HCT116 (cell line): ENCODE measurements at regions not wholly inside any gene's neighbourhood (a gene's known extent, or its start where the extent isn't known, plus 50 kb on each side); places are given as distances from the start of the nearest gene placed in this dataset.

ENCODE experiments used
- RAD21 ChIP-seq: IDR thresholded peaks from 2 replicates; pipeline ENCODE4 v1.6.1; 2012; ENCODE audit warnings: low read depth, mild to moderate bottlenecking
- SIN3A ChIP-seq: IDR thresholded peaks from 2 replicates; pipeline ENCODE4 v1.6.1; 2012; ENCODE audit warnings: low read depth
- TF ChIP-seq, protein P1 (sequence below), 3 experiments: fragments of 200-600 bp in 1 of 3; sonication (generic) in 1 of 3; IDR thresholded peaks in 2 of 3; conservative IDR thresholded peaks in 1 of 3; 2 replicates each; pipeline ENCODE4 v1.5.1; 2012 to 2017; ENCODE audit warnings: low read depth in 2 of 3, low read length in 2 of 3, antibody characterized with exemption in 1 of 3, borderline replicate concordance in 1 of 3, control low read depth in 1 of 3, mild to moderate bottlenecking in 1 of 3, mixed read lengths in 1 of 3, mixed run types in 1 of 3, moderate library complexity in 1 of 3; ENCODE audit not compliant: insufficient read depth in 1 of 3
- TF ChIP-seq, protein P2 (sequence below): IDR thresholded peaks from 2 replicates; pipeline ENCODE4 v1.6.1; 2012

DNA sequence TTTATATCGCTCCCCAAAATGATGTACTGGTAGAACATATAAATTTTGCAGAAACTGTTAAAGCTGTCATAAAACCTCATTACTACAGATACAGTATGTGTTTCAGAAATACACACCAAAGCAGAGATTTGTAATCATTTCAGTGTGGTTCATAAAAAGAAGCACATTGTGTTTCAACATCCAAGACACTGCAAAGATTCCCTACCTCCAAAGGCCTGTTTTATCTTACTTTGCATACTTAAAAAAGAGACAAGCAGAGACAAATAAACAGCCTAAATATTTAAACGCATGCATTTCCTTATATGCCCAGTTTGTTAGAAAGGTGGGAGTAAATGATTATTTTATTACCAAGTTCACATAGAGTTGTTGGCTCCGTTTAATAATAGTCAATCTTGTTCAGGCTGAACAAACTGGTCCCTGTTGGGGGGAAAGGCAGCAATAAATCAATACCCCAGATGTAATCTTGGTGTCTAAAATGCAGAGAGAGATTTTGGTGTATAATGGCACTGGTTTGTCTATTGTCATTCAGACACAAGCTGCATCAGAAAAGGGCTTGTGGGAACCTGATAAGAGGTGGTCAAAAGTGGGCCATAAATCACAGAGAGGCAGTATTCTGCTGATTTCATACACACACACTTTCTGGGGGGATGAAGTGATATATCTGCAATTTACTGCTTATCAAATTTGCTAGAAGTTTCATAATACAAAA lies 321.4 kb upstream of the ETAA1 start:
- TF ChIP-seq RAD21 = no peak
- TF ChIP-seq, protein P1, sequence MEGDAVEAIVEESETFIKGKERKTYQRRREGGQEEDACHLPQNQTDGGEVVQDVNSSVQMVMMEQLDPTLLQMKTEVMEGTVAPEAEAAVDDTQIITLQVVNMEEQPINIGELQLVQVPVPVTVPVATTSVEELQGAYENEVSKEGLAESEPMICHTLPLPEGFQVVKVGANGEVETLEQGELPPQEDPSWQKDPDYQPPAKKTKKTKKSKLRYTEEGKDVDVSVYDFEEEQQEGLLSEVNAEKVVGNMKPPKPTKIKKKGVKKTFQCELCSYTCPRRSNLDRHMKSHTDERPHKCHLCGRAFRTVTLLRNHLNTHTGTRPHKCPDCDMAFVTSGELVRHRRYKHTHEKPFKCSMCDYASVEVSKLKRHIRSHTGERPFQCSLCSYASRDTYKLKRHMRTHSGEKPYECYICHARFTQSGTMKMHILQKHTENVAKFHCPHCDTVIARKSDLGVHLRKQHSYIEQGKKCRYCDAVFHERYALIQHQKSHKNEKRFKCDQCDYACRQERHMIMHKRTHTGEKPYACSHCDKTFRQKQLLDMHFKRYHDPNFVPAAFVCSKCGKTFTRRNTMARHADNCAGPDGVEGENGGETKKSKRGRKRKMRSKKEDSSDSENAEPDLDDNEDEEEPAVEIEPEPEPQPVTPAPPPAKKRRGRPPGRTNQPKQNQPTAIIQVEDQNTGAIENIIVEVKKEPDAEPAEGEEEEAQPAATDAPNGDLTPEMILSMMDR (IDR thresholded peaks at IDR 0.05 in 2 of 3, conservative IDR thresholded peaks at IDR 0.05 in 1 of 3; ENCODE audit: borderline replicate concordance in 1 of 3, insufficient read depth in 1 of 3, low read depth in 2 of 3, low read length in 2 of 3) = no peak
- TF ChIP-seq SIN3A = no peak
- TF ChIP-seq, protein P2, sequence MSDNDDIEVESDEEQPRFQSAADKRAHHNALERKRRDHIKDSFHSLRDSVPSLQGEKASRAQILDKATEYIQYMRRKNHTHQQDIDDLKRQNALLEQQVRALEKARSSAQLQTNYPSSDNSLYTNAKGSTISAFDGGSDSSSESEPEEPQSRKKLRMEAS = no peak
